Lung (tissue), 11 donors: ENCODE measurements at regions not wholly inside any gene's neighbourhood (a gene's known extent, or its start where the extent isn't known, plus 50 kb on each side); places are given as distances from the start of the nearest gene placed in this dataset.

Experiments
- ATAC-seq: fragments of 200-7000 bp; cut with Tn5 transposase; one replicate; pipeline ENCODE4 v1.9.1; 2020; ENCODE audit warnings: moderate number of reproducible peaks; ENCODE audit not compliant: insufficient read depth, low FRiP score
- DNase-seq, 3 donors: peaks; one replicate each; pipeline ENCODE4 v3.0.0-alpha.2; 2013 to 2017
- H3K27ac ChIP-seq, 2 donors: one replicate each; pipeline ENCODE4 v1.5.1; 2013; ENCODE audit warnings: mild to moderate bottlenecking in 2 of 2, moderate library complexity in 2 of 2, control low read depth in 1 of 2, inconsistent platforms in 1 of 2, low read depth in 1 of 2, low read length in 1 of 2
- H3K27me3 ChIP-seq, 3 donors: one replicate each; pipeline ENCODE4 v1.5.1; 2013; ENCODE audit warnings: low read length in 2 of 3; ENCODE audit not compliant: control insufficient read depth in 3 of 3, insufficient read depth in 3 of 3
- H3K36me3 ChIP-seq, 4 donors: one replicate each; pipeline ENCODE4 v1.5.1; 2013; ENCODE audit warnings: low read length in 4 of 4, mild to moderate bottlenecking in 1 of 4, moderate library complexity in 1 of 4; ENCODE audit not compliant: control insufficient read depth in 4 of 4, insufficient read depth in 4 of 4
- H3K4me1 ChIP-seq, 5 donors: one replicate each; pipeline ENCODE4 v1.5.1; 2013; ENCODE audit warnings: low read length in 5 of 5, mild to moderate bottlenecking in 2 of 5, moderate library complexity in 1 of 5; ENCODE audit not compliant: control insufficient read depth in 5 of 5, insufficient read depth in 5 of 5
- H3K4me3 ChIP-seq: one replicate; pipeline ENCODE4 v1.5.1; 2013; ENCODE audit warnings: mild to moderate bottlenecking, control low read depth, moderate library complexity
- H3K9ac ChIP-seq, 2 donors: one replicate each; pipeline ENCODE4 v1.5.1; 2013; ENCODE audit warnings: low read length in 2 of 2, control low read depth in 1 of 2; ENCODE audit not compliant: insufficient read depth in 1 of 2
- H3K9me3 ChIP-seq, 4 donors: one replicate each; pipeline ENCODE4 v1.5.1; 2013; ENCODE audit warnings: low read length in 3 of 4, mild to moderate bottlenecking in 1 of 4, moderate library complexity in 1 of 4; ENCODE audit not compliant: control insufficient read depth in 4 of 4, insufficient read depth in 3 of 4
- CTCF ChIP-seq: IDR thresholded peaks from 2 replicates; pipeline ENCODE4 v1.5.1; 2012; ENCODE audit warnings: mild to moderate bottlenecking; ENCODE audit errors: control extremely low read depth, extremely low read depth
- WGBS, 2 donors: extraction: QIAGEN DNeasy Blood & Tissue Kit; methylation state at CpG; one replicate each; pipeline ENCODE4 v1.1.7; 2013; 5-methylcytosine and 5-hydroxymethylcytosine counted together
- donor health status: control.
- donor health status: control.
- donor health status: Bipolar disorder and iron deficiency.
- donor health status: healthy.
- donor health status: DM: yes; HTN: yes; CAD: no.

GRCh38 chr18:22734791-22735627, 198.1 kb upstream of the RBBP8 start:
- H3K4me3 ChIP-seq, result no peak overlapping the region
- H3K9me3 ChIP-seq, result no peaks in the 10 kb centered on the region
- ATAC-seq (no peak), DNase-seq (no peak)
- H3K36me3 ChIP-seq, result no peaks in the 10 kb centered on the region
- no peak overlapping the region for H3K27ac ChIP-seq
- WGBS, 2 donors, result 90 to 94% methylated on average over 7 of the region's 7 CpGs
- H3K4me1 ChIP-seq, result peaks cover 0 to 5% (median 0%) of the 10 kb centered on the region in 5 donors
- no peak overlapping the region for H3K9ac ChIP-seq
- no peaks in the 10 kb centered on the region for H3K27me3 ChIP-seq
- no peak for TF ChIP-seq CTCF

GRCh38 chr18:22737054-22737453, 196.1 kb upstream of the RBBP8 start:
- no peak for DNase-seq
- Histone ChIP-seq H3K9ac (no peak overlapping the region), H3K4me1 (peaks cover 0 to 2% (median 0%) of the 10 kb centered on the region in 5 donors), H3K36me3 (no peaks in the 10 kb centered on the region), H3K27me3 (no peaks in the 10 kb centered on the region), H3K9me3 (no peaks in the 10 kb centered on the region), H3K4me3 (no peak overlapping the region), H3K27ac (no peak overlapping the region)
- no peak for ATAC-seq
- 88 to 89% methylated on average over 3 of the region's 3 CpGs for WGBS, 2 donors
- TF ChIP-seq CTCF, result no peak

GRCh38 chr18:22739061-22739642, 194.0 kb upstream of the RBBP8 start:
- DNase-seq (no peak), ATAC-seq (no peak)
- WGBS, 2 donors, result 65 to 72% methylated on average over 2 of the region's 2 CpGs
- H3K36me3 ChIP-seq, result no peaks in the 10 kb centered on the region
- TF ChIP-seq CTCF, result no peak
- no peaks in the 10 kb centered on the region for H3K27me3 ChIP-seq
- no peak overlapping the region for H3K27ac ChIP-seq
- no peak overlapping the region for H3K4me3 ChIP-seq
- H3K9ac ChIP-seq, result no peak overlapping the region
- no peaks in the 10 kb centered on the region for H3K9me3 ChIP-seq
- H3K4me1 ChIP-seq, result peaks cover 0 to 2% (median 0%) of the 10 kb centered on the region in 5 donors
